Colonic mucosa (tissue), 4 donors: ENCODE measurements at regions not wholly inside any gene's neighbourhood (a gene's known extent, or its start where the extent isn't known, plus 50 kb on each side); places are given as distances from the start of the nearest gene placed in this dataset.

Experiments used
- DNase-seq: peaks from one replicate; pipeline ENCODE4 v3.0.0-alpha.2; 2020
- H3K27ac ChIP-seq: fragments of 200-600 bp; one replicate; pipeline ENCODE4 v1.8.0; 2021
- H3K27me3 ChIP-seq: fragments of 200-600 bp; one replicate; pipeline ENCODE4 v1.8.0; 2021
- H3K36me3 ChIP-seq: fragments of 200-600 bp; one replicate; pipeline ENCODE4 v1.8.0; 2021
- H3K4me1 ChIP-seq: fragments of 200-600 bp; one replicate; pipeline ENCODE4 v1.8.0; 2021; ENCODE audit warnings: mild to moderate bottlenecking
- H3K4me3 ChIP-seq: fragments of 200-600 bp; one replicate; pipeline ENCODE4 v1.8.0; 2021
- H3K9ac ChIP-seq, 2 donors: one replicate each; pipeline ENCODE4 v1.7.0; 2013; ENCODE audit warnings: control low read depth in 2 of 2, low read depth in 2 of 2, low read length in 2 of 2
- H3K9me3 ChIP-seq: fragments of 200-600 bp; one replicate; pipeline ENCODE4 v1.8.0; 2021
- intact Hi-C: fragments of 100-400 bp; cut with DNase I; formaldehyde crosslinking; loops from one replicate; pipeline ENCODE4 v1.14.1; 2022
- TF ChIP-seq, protein P1 (sequence below): fragments of 200-600 bp; IDR thresholded peaks from one replicate; pipeline ENCODE4 v1.8.0; 2022; ENCODE audit warnings: antibody characterized with exemption, mild to moderate bottlenecking
- donor health status: healthy.
- donor health status: DM: no; HTN: no; CAD: no.
- donor health status: DM: no; HTN: no; CAD: no.

DNA sequence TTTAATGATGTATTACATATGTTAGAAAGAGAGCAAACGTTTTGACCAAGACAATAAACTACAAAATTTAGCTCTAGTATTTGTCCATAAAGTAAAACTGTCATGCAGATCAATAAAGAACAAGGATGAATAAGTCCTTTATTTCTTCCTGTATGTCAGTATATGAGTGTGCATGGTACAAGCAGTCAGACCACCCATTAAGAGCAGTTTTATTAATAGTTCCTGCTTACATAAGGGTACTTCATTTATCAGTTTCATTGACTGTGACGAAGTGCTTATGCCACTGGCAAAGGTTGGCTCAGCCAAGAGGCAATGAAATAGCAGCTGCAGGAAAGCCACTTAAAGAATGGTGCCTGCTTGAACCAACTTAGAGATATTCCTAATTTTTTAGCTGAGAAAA lies 913.0 kb upstream of the CNTN5 start:
- Histone ChIP-seq H3K9ac (no peak overlapping the region), H3K9me3 (no peaks in the 10 kb centered on the region), H3K36me3 (no peaks in the 10 kb centered on the region), H3K27ac (no peak overlapping the region), H3K4me1 (no peaks in the 10 kb centered on the region), H3K4me3 (no peak overlapping the region), H3K27me3 (no peaks in the 10 kb centered on the region)
- intact Hi-C loops = no loop called here
- DNase-seq = no peak
- TF ChIP-seq, protein P1, sequence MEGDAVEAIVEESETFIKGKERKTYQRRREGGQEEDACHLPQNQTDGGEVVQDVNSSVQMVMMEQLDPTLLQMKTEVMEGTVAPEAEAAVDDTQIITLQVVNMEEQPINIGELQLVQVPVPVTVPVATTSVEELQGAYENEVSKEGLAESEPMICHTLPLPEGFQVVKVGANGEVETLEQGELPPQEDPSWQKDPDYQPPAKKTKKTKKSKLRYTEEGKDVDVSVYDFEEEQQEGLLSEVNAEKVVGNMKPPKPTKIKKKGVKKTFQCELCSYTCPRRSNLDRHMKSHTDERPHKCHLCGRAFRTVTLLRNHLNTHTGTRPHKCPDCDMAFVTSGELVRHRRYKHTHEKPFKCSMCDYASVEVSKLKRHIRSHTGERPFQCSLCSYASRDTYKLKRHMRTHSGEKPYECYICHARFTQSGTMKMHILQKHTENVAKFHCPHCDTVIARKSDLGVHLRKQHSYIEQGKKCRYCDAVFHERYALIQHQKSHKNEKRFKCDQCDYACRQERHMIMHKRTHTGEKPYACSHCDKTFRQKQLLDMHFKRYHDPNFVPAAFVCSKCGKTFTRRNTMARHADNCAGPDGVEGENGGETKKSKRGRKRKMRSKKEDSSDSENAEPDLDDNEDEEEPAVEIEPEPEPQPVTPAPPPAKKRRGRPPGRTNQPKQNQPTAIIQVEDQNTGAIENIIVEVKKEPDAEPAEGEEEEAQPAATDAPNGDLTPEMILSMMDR = no peak

DNA sequence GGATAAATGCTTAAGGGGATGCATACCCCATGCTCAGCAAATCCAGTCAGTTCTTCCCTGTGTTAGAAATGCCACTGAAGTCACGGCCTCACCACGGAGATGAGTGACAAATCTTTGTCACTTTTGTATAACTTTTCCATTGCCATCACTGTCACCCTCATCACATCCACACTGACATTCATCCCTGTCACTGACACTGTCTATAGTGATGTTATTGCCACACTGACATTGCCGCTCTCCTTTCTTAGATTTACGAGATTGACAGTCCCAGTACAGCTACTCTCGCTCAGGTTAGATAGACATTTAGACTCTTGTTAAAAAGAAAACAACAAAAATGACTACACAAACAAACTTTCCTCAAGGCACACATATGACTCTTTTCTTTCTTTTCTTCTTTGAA lies 910.7 kb upstream of the CNTN5 start:
- Histone ChIP-seq H3K27ac (no peak overlapping the region), H3K27me3 (no peaks in the 10 kb centered on the region), H3K36me3 (no peaks in the 10 kb centered on the region), H3K9ac (no peak overlapping the region), H3K9me3 (no peaks in the 10 kb centered on the region), H3K4me3 (no peak overlapping the region), H3K4me1 (no peaks in the 10 kb centered on the region)
- TF ChIP-seq, protein P1 = no peak
- no peak for DNase-seq
- intact Hi-C loops = no loop called here

DNA sequence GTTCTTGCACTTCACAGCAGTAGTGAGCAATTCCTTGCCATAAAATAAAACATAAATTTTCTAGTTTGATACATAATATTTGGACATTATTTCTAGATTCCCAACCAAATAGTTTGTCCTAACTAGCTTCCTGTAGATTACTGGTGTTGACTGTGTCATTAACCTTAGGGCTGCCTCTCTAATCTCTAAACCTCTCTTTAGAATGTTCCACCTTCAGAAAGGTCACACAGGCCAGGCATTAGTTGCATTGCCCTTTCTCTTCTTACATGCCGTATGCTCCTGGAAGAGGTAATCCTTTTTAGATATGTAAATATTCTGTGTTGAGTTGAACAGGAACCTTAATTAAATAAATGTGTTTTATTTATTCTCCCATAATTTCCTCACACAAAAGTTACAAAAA lies 904.9 kb upstream of the CNTN5 start:
- Histone ChIP-seq H3K4me1 (no peaks in the 10 kb centered on the region), H3K27me3 (no peaks in the 10 kb centered on the region), H3K9ac (no peak overlapping the region), H3K9me3 (no peaks in the 10 kb centered on the region), H3K36me3 (no peaks in the 10 kb centered on the region), H3K27ac (no peak overlapping the region), H3K4me3 (no peak overlapping the region)
- intact Hi-C loops = no loop called here
- TF ChIP-seq, protein P1 = no peak
- DNase-seq = no peak

DNA sequence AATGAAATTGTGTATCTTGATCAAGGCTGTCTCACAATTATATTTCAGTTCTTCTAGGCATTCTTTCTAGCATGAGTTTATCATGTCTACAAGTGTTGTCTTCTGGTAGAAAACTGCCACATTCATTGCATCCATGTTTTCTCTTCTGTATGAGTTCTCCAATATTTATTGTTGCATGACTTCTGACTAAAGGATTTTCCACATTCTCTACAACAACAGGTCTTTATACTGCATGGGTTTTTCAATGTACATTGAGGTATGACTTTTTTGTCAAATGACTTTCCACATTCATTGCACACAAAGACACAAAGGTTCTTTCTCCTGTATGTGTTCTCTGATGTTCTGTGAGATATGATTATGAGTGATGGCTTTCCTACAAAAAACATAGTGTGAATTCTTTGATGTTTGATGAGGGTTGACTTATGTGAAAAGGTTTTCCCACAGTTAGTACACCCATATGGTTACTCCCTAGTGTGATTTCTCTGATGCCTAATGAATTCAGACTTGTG lies 890.6 kb upstream of the CNTN5 start:
- TF ChIP-seq, protein P1 = no peak
- no peak for DNase-seq
- no peaks in the 10 kb centered on the region for H3K36me3 ChIP-seq
- intact Hi-C loops = no loop called here
- H3K27ac ChIP-seq = no peak overlapping the region
- no peaks in the 10 kb centered on the region for H3K27me3 ChIP-seq
- no peaks in the 10 kb centered on the region for H3K9me3 ChIP-seq
- H3K4me3 ChIP-seq = no peak overlapping the region
- H3K9ac ChIP-seq = no peak overlapping the region
- no peaks in the 10 kb centered on the region for H3K4me1 ChIP-seq

DNA sequence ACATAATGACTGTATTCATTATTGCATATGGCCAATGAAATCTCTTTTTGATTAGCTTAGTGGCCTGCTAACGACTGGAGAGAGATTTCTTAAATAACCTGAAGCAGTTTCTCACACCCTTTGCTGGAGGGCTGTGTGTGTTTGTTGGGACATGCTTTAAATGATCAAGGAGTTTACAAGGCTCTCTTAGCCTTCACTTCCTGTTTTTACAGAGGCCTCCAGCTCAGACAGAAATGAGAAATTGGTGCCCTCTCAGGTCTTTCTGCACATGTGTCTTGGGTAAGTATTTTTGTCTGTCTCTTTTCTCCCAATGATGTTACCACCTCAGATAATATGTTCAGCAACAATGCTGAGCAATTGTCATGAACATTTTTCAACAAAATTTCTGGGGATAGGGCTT lies 884.4 kb upstream of the CNTN5 start:
- DNase-seq = no peak

More for the DNA sequence above, 884.4 kb upstream of the CNTN5 start:
- Histone ChIP-seq H3K27me3 (no peaks in the 10 kb centered on the region), H3K9me3 (no peaks in the 10 kb centered on the region), H3K4me1 (no peaks in the 10 kb centered on the region), H3K4me3 (no peak overlapping the region), H3K9ac (no peak overlapping the region), H3K36me3 (no peaks in the 10 kb centered on the region), H3K27ac (no peak overlapping the region)
- TF ChIP-seq, protein P1 = no peak
- intact Hi-C loops = no loop called here
